ENCODE measurements at regions not wholly inside any gene's neighbourhood (a gene's known extent, or its start where the extent isn't known, plus 50 kb on each side); places are given as distances from the start of the nearest gene placed in this dataset.

DNA sequence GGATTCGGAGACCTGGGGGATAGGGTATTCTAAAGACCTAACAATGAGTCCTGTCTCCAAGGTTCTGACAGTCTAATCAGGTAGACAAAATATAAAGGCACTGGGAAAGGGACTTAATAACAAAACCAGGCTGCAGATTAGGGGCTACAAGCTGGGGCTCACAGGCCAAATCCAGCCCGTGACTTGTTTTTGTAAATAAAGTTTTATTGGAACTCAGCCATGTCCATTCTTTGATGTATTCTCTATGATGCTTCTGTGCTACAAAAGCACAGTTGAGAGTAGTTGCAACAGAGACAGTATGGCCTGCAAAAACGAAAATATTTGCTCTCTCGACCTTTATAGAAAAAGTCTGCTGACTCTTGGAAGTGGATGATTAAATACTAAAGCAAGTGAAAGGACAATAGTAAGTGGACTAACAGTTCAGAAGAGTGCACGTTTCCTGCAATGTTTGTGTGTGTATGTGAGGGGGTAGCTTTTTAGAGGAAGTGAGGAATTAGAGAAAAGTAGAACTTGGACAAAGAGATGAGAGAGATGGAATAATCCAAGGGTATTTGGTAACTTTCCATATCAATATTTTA, 115.4 kb upstream of the ZFHX3 start:
- no peaks in the 10 kb centered on the region for H3K27me3 ChIP-seq
- H3K36me3 ChIP-seq: no peaks in the 10 kb centered on the region
- no peaks in the 10 kb centered on the region for H3K9me3 ChIP-seq
- no peak for FAIRE-seq
- H3K4me3 ChIP-seq: no peak overlapping the region
- ATAC-seq: no peak
- TF ChIP-seq, protein P1, sequence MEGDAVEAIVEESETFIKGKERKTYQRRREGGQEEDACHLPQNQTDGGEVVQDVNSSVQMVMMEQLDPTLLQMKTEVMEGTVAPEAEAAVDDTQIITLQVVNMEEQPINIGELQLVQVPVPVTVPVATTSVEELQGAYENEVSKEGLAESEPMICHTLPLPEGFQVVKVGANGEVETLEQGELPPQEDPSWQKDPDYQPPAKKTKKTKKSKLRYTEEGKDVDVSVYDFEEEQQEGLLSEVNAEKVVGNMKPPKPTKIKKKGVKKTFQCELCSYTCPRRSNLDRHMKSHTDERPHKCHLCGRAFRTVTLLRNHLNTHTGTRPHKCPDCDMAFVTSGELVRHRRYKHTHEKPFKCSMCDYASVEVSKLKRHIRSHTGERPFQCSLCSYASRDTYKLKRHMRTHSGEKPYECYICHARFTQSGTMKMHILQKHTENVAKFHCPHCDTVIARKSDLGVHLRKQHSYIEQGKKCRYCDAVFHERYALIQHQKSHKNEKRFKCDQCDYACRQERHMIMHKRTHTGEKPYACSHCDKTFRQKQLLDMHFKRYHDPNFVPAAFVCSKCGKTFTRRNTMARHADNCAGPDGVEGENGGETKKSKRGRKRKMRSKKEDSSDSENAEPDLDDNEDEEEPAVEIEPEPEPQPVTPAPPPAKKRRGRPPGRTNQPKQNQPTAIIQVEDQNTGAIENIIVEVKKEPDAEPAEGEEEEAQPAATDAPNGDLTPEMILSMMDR (IDR thresholded peaks at IDR 0.05): no peak
- DNase-seq: no peak
- intact Hi-C loops (cut with DNase I): loop anchor here in 1 of 3 donors (10.0 kb wide), 1 partner anchor 99 kb away; no protein-coding TSS in a partner anchor
- no peak overlapping the region for H3K27ac ChIP-seq
- WGBS, 2 donors: 55 to 63% methylated on average over 5 of the region's 5 CpGs
- peaks cover 0 to 5% (median 0%) of the 10 kb centered on the region in 3 donors for H3K4me1 ChIP-seq

DNA sequence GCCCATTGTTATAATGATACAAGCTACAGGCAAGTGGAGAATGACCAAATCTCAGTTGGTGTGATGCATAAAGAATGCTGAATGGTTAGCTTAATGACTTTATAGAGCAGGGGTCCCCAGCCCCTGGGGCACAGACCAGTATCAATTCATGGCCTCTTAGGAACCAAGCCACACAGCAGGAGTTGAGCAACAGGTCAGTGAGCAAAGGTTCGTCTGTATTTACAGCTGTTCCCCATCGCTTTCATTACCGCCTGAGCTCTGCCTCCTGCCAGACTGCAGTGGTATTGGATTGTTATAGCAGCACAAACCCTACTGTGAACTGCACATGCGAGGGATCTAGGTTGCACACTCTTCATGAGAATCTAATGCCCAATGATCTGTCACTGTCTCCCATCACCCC, 114.0 kb upstream of the ZFHX3 start:
- Histone ChIP-seq H3K9me3 (no peaks in the 10 kb centered on the region), H3K27me3 (no peaks in the 10 kb centered on the region), H3K4me3 (no peak overlapping the region), H3K27ac (no peak overlapping the region), H3K4me1 (peaks cover 0 to 3% (median 0%) of the 10 kb centered on the region in 3 donors), H3K36me3 (no peaks in the 10 kb centered on the region)
- ATAC-seq (no peak), DNase-seq (no peak), FAIRE-seq (no peak)
- intact Hi-C loops (cut with DNase I): loop anchor here in 1 of 3 donors (10.0 kb wide), 1 partner anchor 97 kb away; no protein-coding TSS in a partner anchor
- 81 to 85% methylated on average over 4 of the region's 4 CpGs for WGBS, 2 donors
- TF ChIP-seq, protein P1 (IDR thresholded peaks at IDR 0.05): no peak

DNA sequence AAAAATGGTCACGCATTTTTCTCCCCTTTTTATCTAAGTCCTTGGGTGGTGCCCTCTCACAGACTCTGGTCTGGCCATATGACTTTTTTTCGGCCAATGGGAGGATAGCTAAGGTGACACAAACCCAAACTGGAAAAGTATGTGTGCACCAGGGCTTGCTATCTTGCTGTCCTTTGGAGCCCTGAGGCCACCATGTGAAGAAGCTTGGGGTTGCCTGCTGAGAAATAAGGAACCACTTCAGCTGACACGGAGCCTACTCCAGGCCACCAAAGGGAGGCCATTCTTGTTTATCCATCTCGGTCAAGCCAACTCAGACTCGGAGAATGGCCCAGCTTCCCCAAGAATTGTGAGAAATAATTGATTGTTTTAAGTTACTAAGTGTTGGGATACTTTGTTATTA, 111.4 kb upstream of the ZFHX3 start:
- H3K4me1 ChIP-seq: no peaks in the 10 kb centered on the region
- no peak overlapping the region for H3K4me3 ChIP-seq
- TF ChIP-seq, protein P1 (IDR thresholded peaks at IDR 0.05): no peak
- no peak for ATAC-seq
- WGBS, 2 donors: 80 to 85% methylated on average over 5 of the region's 5 CpGs
- H3K36me3 ChIP-seq: no peaks in the 10 kb centered on the region
- DNase-seq: no peak
- FAIRE-seq: no peak
- no peaks in the 10 kb centered on the region for H3K9me3 ChIP-seq
- H3K27ac ChIP-seq: no peak overlapping the region
- no peaks in the 10 kb centered on the region for H3K27me3 ChIP-seq
- intact Hi-C loops (cut with DNase I): no loop called here

DNA sequence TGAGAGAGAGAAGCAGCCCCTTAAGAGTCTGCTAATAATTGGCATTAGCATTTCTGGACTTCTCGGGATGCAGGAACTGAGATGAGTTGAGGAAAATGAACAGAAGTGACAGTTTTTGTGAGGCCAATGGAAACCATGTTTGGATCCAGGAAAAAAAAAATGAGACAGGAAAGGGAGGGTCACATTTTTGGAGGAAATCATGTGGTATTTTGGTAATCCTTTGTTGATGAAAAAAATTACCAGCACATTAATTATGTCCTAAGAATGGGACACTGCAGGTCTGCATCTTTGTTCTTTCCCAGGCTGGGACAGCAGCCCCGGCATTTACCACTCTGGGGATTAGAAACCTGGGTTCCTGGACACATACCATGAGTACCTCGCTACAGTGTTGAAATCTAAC, 109.9 kb upstream of the ZFHX3 start:
- FAIRE-seq: no peak
- no peaks in the 10 kb centered on the region for H3K36me3 ChIP-seq
- no peaks in the 10 kb centered on the region for H3K27me3 ChIP-seq
- H3K4me1 ChIP-seq: no peaks in the 10 kb centered on the region
- no peak for ATAC-seq
- TF ChIP-seq, protein P1 (IDR thresholded peaks at IDR 0.05): no peak
- H3K27ac ChIP-seq: no peak overlapping the region
- no peak overlapping the region for H3K4me3 ChIP-seq
- 82% methylated on average over 3 of the region's 3 CpGs for WGBS, 2 donors
- no peaks in the 10 kb centered on the region for H3K9me3 ChIP-seq
- intact Hi-C loops (cut with DNase I): no loop called here
- DNase-seq: no peak

DNA sequence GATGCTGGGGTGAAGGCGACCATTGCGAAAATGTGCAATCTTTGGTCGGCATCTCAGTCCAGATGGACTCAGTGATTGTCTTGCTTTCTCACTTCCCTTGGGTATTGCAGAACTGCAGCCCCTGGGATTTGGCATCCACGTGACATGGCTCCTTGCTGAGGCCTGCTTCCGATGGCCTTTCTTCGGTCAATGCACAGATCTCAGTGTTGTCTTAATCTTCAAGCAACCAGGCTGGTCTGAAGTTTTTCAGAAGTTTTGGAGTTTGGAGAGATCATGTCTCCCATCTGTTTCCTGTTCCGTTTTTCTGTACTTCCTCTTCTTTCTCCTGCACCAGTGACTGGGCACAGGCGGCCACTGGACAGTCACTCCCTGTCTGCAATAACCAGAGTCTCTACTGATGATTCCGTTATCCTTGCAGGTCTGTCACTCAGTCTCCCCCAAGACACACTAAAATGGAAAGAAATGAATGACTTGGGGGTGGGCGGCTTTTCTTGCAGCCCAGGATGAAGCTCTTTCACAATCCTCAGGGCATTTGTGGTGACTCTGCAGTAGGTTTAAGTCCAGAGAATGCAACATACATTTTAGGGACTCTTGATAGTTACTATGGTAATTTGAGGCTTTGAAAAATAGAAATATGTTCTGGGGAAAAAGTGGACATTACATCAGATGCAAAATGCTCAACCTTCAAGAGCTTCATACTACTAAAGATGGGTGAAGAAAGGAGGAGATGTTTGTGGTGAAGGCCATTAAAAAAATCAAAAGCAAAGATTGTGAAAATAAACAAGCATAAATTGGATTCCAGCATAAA, 106.3 kb upstream of the ZFHX3 start:
- Histone ChIP-seq H3K27ac (peak overlapping the region in 1 of 4 donors; percentile 37), H3K27me3 (no peaks in the 10 kb centered on the region), H3K4me1 (no peaks in the 10 kb centered on the region), H3K9me3 (no peaks in the 10 kb centered on the region), H3K4me3 (no peak overlapping the region), H3K36me3 (no peaks in the 10 kb centered on the region)
- FAIRE-seq (no peak), DNase-seq (peak in 1 of 6 donors; percentile 46), ATAC-seq (peak in 3 of 4 donors; percentile 22 to 81 (median 75))
- WGBS, 2 donors: 81 to 90% methylated on average over 10 of the region's 10 CpGs
- TF ChIP-seq, protein P1 (IDR thresholded peaks at IDR 0.05): no peak
- intact Hi-C loops (cut with DNase I): no loop called here
